COR-L47 (cell line): ENCODE measurements at regions not wholly inside any gene's neighbourhood (a gene's known extent, or its start where the extent isn't known, plus 50 kb on each side); places are given as distances from the start of the nearest gene placed in this dataset.
"Not testable (repeated sequence)": the region's sequence is repeated elsewhere in the genome, so short reads cannot be mapped to it uniquely, and the experiment has no call there.

Source experiments
- DNase-seq: peaks from one replicate; lab custom pipeline; 2025; lab: John Stamatoyannopoulos, UW

- DNase-seq = no peak
These were observed 133.7 kb downstream of the ATL2 start for GRCh38 chr2:38243186-38243880.

- no peak for DNase-seq
These were observed 137.6 kb downstream of the ATL2 start for GRCh38 chr2:38239452-38239851.

DNA sequence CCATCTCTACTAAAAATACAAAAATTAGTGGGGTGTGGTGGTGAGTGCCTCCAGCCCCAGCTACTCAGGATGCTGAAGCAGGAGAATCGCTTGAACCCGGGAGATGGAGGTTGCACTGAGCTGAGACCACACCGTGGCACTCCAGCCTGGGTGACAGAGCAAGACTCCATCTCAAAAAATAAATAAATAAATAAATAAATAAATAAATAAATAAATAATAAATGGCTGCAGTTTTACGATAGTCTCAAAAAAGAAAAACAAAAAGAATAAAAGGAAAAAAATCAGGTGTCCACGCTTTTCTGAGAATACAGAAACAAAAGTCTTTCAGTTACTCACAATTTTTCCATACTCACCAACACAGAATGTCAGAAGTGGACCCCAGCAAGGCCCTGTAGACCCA lies 138.4 kb downstream of the ATL2 start:
- DNase-seq = not testable (repeated sequence)

DNA sequence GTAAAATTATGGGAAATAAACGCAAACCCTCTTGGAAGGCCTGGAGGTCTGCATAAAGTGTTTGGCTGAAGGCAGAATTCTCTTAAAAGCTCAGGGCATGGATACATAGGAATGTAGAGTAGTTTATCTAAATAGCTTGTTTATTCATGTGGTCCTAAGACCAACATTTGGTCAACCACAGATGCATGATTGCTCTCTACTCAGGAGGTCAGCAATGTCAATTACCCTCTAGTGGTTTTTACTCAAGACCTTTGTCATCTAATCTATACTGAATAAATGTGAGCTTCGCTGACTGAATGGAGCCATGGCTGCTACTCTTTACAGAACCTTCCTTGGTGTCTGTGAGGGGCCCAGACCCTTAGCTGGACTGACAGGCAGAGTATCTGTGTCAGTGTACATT lies 139.8 kb downstream of the ATL2 start:
- no peak for DNase-seq

- DNase-seq = no peak
These were observed 143.7 kb downstream of the ATL2 start for GRCh38 chr2:38233231-38233983.

DNA sequence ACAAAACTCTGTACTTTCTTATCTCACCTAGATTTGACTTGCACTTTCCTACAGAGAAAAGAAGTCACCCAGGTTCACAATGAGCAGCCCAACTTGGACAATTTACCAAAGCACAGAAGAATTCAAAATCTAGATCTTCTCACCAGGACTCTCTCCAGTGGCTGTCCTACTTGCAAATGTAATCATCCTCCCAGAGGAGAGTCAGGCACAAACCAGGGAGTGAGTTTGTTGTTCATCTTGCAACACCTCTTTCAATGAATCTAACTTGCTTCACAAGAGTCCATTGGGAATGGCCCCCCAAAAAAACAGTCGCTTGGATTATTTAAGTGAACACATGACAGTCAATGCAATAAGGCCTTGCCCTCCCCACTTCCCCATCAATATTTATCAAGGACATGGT lies 144.6 kb downstream of the ATL2 start:
- DNase-seq = no peak

- no peak for DNase-seq
These were observed 146.3 kb downstream of the ATL2 start for GRCh38 chr2:38230756-38231155.

GRCh38 chr2:38228753-38229152 lies 148.3 kb downstream of the ATL2 start:
- no peak for DNase-seq

GRCh38 chr2:38224821-38225437 lies 149.0 kb upstream of the CYP1B1 start:
- DNase-seq = no peak

DNA sequence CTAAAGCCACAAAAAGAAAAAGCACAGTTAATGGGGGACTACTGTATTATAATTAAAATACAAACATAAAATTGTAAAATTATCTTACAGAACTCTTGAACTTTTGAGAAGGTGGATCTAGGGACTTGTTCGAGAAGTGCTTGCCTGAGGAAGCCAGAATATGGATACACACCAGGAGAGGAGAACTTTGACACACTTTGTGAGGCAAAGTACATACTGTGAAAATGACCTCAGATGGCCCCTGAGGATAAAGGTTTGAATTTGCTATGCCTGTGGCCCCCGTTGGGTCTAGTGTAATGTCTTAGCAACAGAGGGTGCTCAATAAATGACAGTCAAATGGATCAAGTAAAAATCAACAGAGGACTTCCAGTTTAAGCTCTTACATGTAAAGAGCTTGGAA lies 148.2 kb upstream of the CYP1B1 start:
- no peak for DNase-seq

GRCh38 chr2:38223256-38223655 lies 147.3 kb upstream of the CYP1B1 start:
- DNase-seq = no peak

GRCh38 chr2:38220164-38220563 lies 144.2 kb upstream of the CYP1B1 start:
- no peak for DNase-seq

- no peak for DNase-seq
These were observed 143.0 kb upstream of the CYP1B1 start for GRCh38 chr2:38218995-38219394.

GRCh38 chr2:38218591-38218991 lies 142.6 kb upstream of the CYP1B1 start:
- no peak for DNase-seq

- no peak for DNase-seq
These were observed 141.6 kb upstream of the CYP1B1 start for GRCh38 chr2:38217401-38218188.

- no peak for DNase-seq
These were observed 140.9 kb upstream of the CYP1B1 start for GRCh38 chr2:38216886-38217285.

- DNase-seq = no peak
These were observed 140.0 kb upstream of the CYP1B1 start for GRCh38 chr2:38215993-38216392.

DNA sequence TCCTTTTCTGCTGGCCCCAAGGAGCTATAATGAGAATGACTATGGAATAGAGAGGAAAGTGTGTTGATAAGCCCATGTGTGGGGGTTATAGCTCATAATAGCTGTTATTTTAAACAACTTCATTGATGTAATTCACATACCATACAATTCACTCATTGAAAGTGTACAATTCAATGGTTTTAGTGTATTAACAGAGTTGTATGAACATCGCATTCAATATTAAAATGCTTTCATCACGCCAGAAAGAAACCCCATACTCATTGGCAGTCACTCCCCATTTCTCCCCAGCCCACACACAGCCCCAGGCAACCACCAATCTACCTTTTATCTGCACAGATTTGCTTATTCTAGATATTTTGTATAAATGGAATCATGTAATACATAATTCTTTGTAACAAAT lies 139.6 kb upstream of the CYP1B1 start:
- DNase-seq = no peak

DNA sequence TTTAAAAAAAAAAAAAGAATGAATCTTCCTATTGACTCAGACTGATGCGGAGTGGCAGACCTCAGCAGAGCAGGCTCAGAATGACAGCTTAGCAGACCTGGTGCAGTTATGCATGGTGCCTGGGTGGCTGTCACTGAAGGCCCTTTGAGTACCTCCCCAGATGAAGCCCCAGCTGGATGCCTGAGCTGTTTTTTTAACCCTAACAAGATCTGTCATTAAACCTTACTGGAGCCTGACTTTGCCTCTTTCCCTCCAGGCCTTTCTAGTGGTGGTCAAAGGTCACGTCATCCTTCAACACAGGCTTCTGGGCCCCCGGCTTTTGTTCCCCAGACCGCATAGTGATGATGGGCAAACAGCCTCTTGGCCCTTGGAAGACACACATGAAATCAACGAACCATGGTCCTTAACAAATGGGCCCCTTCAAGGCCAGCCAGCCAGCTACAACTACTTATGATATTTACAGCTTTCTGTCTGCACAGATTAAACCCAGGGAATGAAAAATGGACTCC lies 138.3 kb upstream of the CYP1B1 start:
- DNase-seq = no peak

DNA sequence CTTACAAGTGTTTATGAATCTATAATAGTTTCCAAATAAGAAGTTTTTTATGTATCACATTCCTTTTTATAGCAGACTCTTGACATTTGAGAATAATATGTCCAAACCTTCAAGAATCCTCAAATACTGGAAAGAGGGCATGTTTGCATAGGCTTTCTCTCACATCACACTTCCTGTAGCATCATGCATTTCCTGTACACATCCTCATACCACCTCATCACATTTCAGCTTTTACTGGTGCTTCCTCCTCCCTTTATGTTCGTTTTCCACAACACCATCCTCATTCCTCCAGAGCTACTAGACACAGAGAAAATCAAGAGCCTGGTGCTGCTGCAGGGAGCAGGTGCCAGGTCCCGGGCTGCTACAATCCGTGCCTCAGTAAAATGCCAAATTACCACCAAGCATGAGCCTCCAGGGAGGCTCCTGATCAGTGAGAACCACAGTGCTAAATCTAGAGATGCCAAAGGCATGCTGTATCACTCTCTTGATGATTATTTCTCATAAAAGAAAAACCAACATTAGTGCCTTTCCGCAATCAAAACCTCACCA lies 137.7 kb upstream of the CYP1B1 start:
- no peak for DNase-seq

GRCh38 chr2:38212312-38212711 lies 136.4 kb upstream of the CYP1B1 start:
- DNase-seq = no peak

DNA sequence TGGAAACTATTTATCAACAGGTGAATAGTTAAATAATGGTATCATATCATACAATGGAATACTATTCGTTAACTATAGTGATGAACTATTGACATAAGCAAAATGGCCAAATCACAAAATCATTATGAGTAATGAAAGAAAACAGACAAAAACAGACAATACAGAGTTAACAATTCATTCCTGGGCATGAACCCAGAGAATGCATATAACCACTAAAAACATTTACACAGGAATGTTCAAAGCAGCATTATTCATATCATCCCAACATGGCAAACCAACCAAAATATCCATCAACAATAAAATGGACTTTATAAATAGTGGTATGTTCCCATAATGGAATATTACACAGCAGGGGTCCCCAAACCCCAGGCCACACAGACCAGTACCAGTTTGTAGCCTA lies 131.2 kb upstream of the CYP1B1 start:
- DNase-seq = no peak
